HG03457 (cell line): ENCODE measurements at regions not wholly inside any gene's neighbourhood (a gene's known extent, or its start where the extent isn't known, plus 50 kb on each side); places are given as distances from the start of the nearest gene placed in this dataset.

Source experiments
- ATAC-seq: cut with Tn5 transposase; IDR thresholded peaks from one replicate; pipeline ENCODE4 v1.9.1; 2021; ENCODE audit warnings: moderate number of reproducible peaks; ENCODE audit not compliant: unreplicated experiment

- no peak for ATAC-seq
Measured at GRCh38 chr5:175388531-175388930, 55.5 kb downstream of the DRD1 start.

- ATAC-seq = no peak
Measured at GRCh38 chr5:175387144-175387543, 56.8 kb downstream of the DRD1 start.

- no peak for ATAC-seq
Measured at GRCh38 chr5:175386526-175386925, 57.5 kb downstream of the DRD1 start.

- no peak for ATAC-seq
Measured at GRCh38 chr5:175385691-175386362, 58.2 kb downstream of the DRD1 start.

- no peak for ATAC-seq
Measured at GRCh38 chr5:175384724-175385552, 59.0 kb downstream of the DRD1 start.

GRCh38 chr5:175383350-175383749 is 60.6 kb downstream of the DRD1 start:
- no peak for ATAC-seq

GRCh38 chr5:175382171-175382570 is 61.8 kb downstream of the DRD1 start:
- ATAC-seq = no peak

GRCh38 chr5:175381130-175381529 is 62.9 kb downstream of the DRD1 start:
- no peak for ATAC-seq

GRCh38 chr5:175380701-175381100 is 63.3 kb downstream of the DRD1 start:
- ATAC-seq = no peak

- no peak for ATAC-seq
Measured at GRCh38 chr5:175379867-175380266, 64.1 kb downstream of the DRD1 start.

GRCh38 chr5:175378444-175379028 is 65.4 kb downstream of the DRD1 start:
- ATAC-seq = no peak

GRCh38 chr5:175377816-175378215 is 66.2 kb downstream of the DRD1 start:
- ATAC-seq = no peak

GRCh38 chr5:175374166-175374875 is 69.7 kb downstream of the DRD1 start:
- ATAC-seq = no peak

- no peak for ATAC-seq
Measured at GRCh38 chr5:175365866-175366265, 78.1 kb downstream of the DRD1 start.

- ATAC-seq = no peak
Measured at GRCh38 chr5:175363300-175363699, 80.7 kb downstream of the DRD1 start.

- no peak for ATAC-seq
Measured at GRCh38 chr5:175357995-175358394, 86.0 kb downstream of the DRD1 start.

GRCh38 chr5:175356428-175356827 is 87.6 kb downstream of the DRD1 start:
- no peak for ATAC-seq

GRCh38 chr5:175354964-175355363 is 89.0 kb downstream of the DRD1 start:
- ATAC-seq = no peak

- ATAC-seq = no peak
Measured at GRCh38 chr5:175353926-175354325, 90.1 kb downstream of the DRD1 start.

- ATAC-seq = no peak
Measured at GRCh38 chr5:175351897-175352590, 91.9 kb downstream of the DRD1 start.

- ATAC-seq = no peak
Measured at GRCh38 chr5:175351126-175351525, 92.9 kb downstream of the DRD1 start.
